ENCODE measurements at regions not wholly inside any gene's neighbourhood (a gene's known extent, or its start where the extent isn't known, plus 50 kb on each side); places are given as distances from the start of the nearest gene placed in this dataset.

DNA sequence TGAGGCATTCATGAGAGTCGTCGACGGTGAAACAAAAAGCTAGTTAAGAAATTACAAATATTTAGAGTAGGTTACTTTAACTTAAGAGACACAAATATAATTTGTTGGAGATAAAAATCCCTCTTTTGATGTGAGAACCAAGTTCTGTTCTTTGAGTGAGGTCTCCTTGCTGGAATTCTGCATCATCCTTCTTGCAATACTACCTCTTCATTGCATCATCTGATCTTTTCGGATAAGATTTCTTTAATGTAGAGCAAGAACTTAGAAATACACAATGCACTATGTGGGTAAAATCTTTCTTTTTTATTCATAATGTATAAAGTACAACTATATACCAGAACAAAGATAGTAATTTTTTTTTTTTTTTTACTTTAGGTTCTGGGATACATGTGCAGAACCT lies 118.4 kb downstream of the ARL4C start:
- TF ChIP-seq, protein P1, sequence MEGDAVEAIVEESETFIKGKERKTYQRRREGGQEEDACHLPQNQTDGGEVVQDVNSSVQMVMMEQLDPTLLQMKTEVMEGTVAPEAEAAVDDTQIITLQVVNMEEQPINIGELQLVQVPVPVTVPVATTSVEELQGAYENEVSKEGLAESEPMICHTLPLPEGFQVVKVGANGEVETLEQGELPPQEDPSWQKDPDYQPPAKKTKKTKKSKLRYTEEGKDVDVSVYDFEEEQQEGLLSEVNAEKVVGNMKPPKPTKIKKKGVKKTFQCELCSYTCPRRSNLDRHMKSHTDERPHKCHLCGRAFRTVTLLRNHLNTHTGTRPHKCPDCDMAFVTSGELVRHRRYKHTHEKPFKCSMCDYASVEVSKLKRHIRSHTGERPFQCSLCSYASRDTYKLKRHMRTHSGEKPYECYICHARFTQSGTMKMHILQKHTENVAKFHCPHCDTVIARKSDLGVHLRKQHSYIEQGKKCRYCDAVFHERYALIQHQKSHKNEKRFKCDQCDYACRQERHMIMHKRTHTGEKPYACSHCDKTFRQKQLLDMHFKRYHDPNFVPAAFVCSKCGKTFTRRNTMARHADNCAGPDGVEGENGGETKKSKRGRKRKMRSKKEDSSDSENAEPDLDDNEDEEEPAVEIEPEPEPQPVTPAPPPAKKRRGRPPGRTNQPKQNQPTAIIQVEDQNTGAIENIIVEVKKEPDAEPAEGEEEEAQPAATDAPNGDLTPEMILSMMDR (conservative IDR thresholded peaks at IDR 0.05; ENCODE audit: low read depth, low read length): no peak
- no peak for TF ChIP-seq EZH2 (IDR thresholded peaks at IDR 0.05; ENCODE audit: borderline replicate concordance, low read depth, low read length, poor library complexity, severe bottlenecking)
